ENCODE measurements at regions not wholly inside any gene's neighbourhood (a gene's known extent, or its start where the extent isn't known, plus 50 kb on each side); places are given as distances from the start of the nearest gene placed in this dataset.

DNA sequence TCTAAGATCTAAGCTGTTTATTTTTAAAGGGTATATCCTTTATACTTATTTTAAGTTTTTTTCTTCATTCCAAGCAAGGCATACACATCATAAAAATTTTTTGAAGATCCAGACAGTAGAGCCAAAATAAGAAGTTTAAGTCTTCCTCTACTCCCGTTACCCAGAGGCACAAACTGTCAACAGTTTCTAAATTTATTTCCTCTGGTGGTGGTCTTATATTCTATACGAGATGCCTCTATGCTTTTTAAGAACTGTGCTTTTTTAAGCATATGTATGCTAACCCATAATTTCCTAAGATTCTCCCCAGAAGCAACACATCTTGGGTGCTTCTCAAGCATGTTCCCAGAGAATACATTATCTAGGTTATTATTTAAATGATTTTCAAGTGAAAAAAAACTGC, 383.6 kb downstream of the COG6 start:
- TF ChIP-seq RBAK (tag by site-specific recombination; IDR thresholded peaks at IDR 0.05) (no peak), ZFHX2 (tag by site-specific recombination; conservative IDR thresholded peaks at IDR 0.05) (no peak), ZNF544 (tag by site-specific recombination; IDR thresholded peaks at IDR 0.05) (no peak), ZNF510 (tag by site-specific recombination; IDR thresholded peaks at IDR 0.05; ENCODE audit: insufficient replicate concordance) (no peak)
- TF ChIP-seq, protein P1, sequence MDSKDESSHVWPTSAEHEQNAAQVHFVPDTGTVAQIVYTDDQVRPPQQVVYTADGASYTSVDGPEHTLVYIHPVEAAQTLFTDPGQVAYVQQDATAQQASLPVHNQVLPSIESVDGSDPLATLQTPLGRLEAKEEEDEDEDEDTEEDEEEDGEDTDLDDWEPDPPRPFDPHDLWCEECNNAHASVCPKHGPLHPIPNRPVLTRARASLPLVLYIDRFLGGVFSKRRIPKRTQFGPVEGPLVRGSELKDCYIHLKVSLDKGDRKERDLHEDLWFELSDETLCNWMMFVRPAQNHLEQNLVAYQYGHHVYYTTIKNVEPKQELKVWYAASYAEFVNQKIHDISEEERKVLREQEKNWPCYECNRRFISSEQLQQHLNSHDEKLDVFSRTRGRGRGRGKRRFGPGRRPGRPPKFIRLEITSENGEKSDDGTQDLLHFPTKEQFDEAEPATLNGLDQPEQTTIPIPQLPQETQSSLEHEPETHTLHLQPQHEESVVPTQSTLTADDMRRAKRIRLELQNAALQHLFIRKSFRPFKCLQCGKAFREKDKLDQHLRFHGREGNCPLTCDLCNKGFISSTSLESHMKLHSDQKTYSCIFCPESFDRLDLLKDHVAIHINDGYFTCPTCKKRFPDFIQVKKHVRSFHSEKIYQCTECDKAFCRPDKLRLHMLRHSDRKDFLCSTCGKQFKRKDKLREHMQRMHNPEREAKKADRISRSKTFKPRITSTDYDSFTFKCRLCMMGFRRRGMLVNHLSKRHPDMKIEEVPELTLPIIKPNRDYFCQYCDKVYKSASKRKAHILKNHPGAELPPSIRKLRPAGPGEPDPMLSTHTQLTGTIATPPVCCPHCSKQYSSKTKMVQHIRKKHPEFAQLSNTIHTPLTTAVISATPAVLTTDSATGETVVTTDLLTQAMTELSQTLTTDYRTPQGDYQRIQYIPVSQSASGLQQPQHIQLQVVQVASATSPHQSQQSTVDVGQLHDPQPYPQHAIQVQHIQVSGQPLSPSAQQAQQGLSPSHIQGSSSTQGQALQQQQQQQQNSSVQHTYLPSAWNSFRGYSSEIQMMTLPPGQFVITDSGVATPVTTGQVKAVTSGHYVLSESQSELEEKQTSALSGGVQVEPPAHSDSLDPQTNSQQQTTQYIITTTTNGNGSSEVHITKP (tag by site-specific recombination; IDR thresholded peaks at IDR 0.05): no peak
- TF ChIP-seq, protein P2, sequence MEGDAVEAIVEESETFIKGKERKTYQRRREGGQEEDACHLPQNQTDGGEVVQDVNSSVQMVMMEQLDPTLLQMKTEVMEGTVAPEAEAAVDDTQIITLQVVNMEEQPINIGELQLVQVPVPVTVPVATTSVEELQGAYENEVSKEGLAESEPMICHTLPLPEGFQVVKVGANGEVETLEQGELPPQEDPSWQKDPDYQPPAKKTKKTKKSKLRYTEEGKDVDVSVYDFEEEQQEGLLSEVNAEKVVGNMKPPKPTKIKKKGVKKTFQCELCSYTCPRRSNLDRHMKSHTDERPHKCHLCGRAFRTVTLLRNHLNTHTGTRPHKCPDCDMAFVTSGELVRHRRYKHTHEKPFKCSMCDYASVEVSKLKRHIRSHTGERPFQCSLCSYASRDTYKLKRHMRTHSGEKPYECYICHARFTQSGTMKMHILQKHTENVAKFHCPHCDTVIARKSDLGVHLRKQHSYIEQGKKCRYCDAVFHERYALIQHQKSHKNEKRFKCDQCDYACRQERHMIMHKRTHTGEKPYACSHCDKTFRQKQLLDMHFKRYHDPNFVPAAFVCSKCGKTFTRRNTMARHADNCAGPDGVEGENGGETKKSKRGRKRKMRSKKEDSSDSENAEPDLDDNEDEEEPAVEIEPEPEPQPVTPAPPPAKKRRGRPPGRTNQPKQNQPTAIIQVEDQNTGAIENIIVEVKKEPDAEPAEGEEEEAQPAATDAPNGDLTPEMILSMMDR (tag by site-specific recombination; IDR thresholded peaks at IDR 0.05): no peak
